ENCODE measurements at regions not wholly inside any gene's neighbourhood (a gene's known extent, or its start where the extent isn't known, plus 50 kb on each side); places are given as distances from the start of the nearest gene placed in this dataset.

- no peak for TF ChIP-seq RAD21 (IDR thresholded peaks at IDR 0.05; ENCODE audit: low read depth)
- no peak for TF ChIP-seq EP300 (IDR thresholded peaks at IDR 0.05; ENCODE audit: borderline replicate concordance)
- TF ChIP-seq TAF1 (IDR thresholded peaks at IDR 0.05; ENCODE audit: low read depth), result no peak
- TF ChIP-seq MAX (IDR thresholded peaks at IDR 0.05), result no peak
- TF ChIP-seq EGR1 (IDR thresholded peaks at IDR 0.05), result no peak
- TF ChIP-seq TCF12 (IDR thresholded peaks at IDR 0.05; ENCODE audit: low read depth), result no peak
- TF ChIP-seq USF1 (IDR thresholded peaks at IDR 0.05), result no peak
- TF ChIP-seq CEBPB (IDR thresholded peaks at IDR 0.05), result no peak
- TF ChIP-seq REST (IDR thresholded peaks at IDR 0.05; ENCODE audit: low read depth), result no peak
- TF ChIP-seq TEAD4 (IDR thresholded peaks at IDR 0.05), result no peak
- no peak for TF ChIP-seq CREB1 (IDR thresholded peaks at IDR 0.05; ENCODE audit: low read depth)
Measured at GRCh38 chr10:7029672-7030071, 381.2 kb downstream of the SFMBT2 start.

Measured in Ishikawa (cell line).